Glutamatergic neuron (in vitro differentiated cells): ENCODE measurements at regions not wholly inside any gene's neighbourhood (a gene's known extent, or its start where the extent isn't known, plus 50 kb on each side); places are given as distances from the start of the nearest gene placed in this dataset.
A peak's percentile ranks its signal among the peaks of the same experiment; 100 is the strongest.

ENCODE experiments used
- DNase-seq: peaks from one replicate; pipeline ENCODE4 v3.0.0; 2022
- H3K27ac Mint-ChIP-seq: one replicate; pipeline ENCODE4 v1.8.0; 2020; ENCODE audit warnings: mild to moderate bottlenecking, mixed read lengths, inconsistent platforms; ENCODE audit not compliant: unreplicated experiment
- H3K27me3 Mint-ChIP-seq: one replicate; pipeline ENCODE4 v1.8.0; 2020; ENCODE audit warnings: mild to moderate bottlenecking, moderate library complexity, mixed read lengths, inconsistent platforms; ENCODE audit not compliant: unreplicated experiment
- H3K36me3 Mint-ChIP-seq: one replicate; pipeline ENCODE4 v1.8.0; 2020; ENCODE audit warnings: mild to moderate bottlenecking, mixed read lengths, inconsistent platforms; ENCODE audit not compliant: unreplicated experiment
- H3K4me1 Mint-ChIP-seq: one replicate; pipeline ENCODE4 v1.8.0; 2020; ENCODE audit warnings: mild to moderate bottlenecking, low read depth, mixed read lengths, inconsistent platforms; ENCODE audit not compliant: unreplicated experiment
- H3K4me3 Mint-ChIP-seq: one replicate; pipeline ENCODE4 v1.8.0; 2020; ENCODE audit warnings: mild to moderate bottlenecking, mixed read lengths, inconsistent platforms; ENCODE audit not compliant: unreplicated experiment
- H3K9me3 Mint-ChIP-seq: one replicate; pipeline ENCODE4 v1.8.0; 2020; ENCODE audit warnings: mild to moderate bottlenecking, moderate library complexity, mixed read lengths, inconsistent platforms; ENCODE audit not compliant: unreplicated experiment
- CTCF ChIP-seq: fragments of 200-600 bp; sonication (generic); IDR thresholded peaks from one replicate; pipeline ENCODE4 v1.5.0; 2021; ENCODE audit not compliant: partially characterized antibody, unreplicated experiment

DNA sequence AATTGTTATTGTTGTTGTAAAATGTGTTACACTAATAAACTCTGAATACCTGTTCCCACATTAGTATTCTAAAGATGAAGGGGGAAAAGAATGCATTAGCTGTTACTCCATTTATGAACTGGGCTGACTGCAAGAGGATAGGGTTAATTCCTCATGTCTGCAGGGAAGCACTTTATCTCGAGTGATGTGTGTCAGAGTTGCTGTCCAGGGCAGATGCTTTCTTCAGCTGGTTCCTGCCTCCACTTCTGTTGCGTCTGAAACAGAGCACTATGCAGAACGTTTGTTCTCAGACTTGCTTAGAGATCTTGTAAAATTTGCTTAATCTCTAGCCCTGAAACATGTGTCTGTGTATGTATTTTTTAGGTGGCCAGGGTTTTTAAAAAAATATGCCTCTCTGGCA lies 318.8 kb downstream of the SPRY2 start:
- Mint-ChIP-seq H3K4me3 (no peak overlapping the region), H3K9me3 (no peaks in the 10 kb centered on the region), H3K4me1 (peaks cover 10% of the 10 kb centered on the region), H3K36me3 (no peaks in the 10 kb centered on the region), H3K27me3 (no peaks in the 10 kb centered on the region), H3K27ac (peak overlapping the region; percentile 43)
- no peak for DNase-seq
- no peak for TF ChIP-seq CTCF

GRCh38 chr13:80012251-80012650 lies 328.7 kb downstream of the SPRY2 start:
- H3K36me3 Mint-ChIP-seq, result no peaks in the 10 kb centered on the region
- no peaks in the 10 kb centered on the region for H3K27me3 Mint-ChIP-seq
- no peak overlapping the region for H3K4me3 Mint-ChIP-seq
- TF ChIP-seq CTCF, result no peak
- no peak for DNase-seq
- no peaks in the 10 kb centered on the region for H3K4me1 Mint-ChIP-seq
- H3K9me3 Mint-ChIP-seq, result no peaks in the 10 kb centered on the region
- no peak overlapping the region for H3K27ac Mint-ChIP-seq

- TF ChIP-seq CTCF, result no peak
- Mint-ChIP-seq H3K4me1 (no peaks in the 10 kb centered on the region), H3K27me3 (no peaks in the 10 kb centered on the region), H3K27ac (no peak overlapping the region), H3K9me3 (no peaks in the 10 kb centered on the region), H3K36me3 (no peaks in the 10 kb centered on the region), H3K4me3 (no peak overlapping the region)
- no peak for DNase-seq
These were observed 329.3 kb downstream of the SPRY2 start for GRCh38 chr13:80011448-80012212.

- Mint-ChIP-seq H3K27ac (no peak overlapping the region), H3K27me3 (no peaks in the 10 kb centered on the region), H3K4me1 (no peaks in the 10 kb centered on the region), H3K4me3 (no peak overlapping the region), H3K36me3 (no peaks in the 10 kb centered on the region), H3K9me3 (no peaks in the 10 kb centered on the region)
- DNase-seq, result no peak
- TF ChIP-seq CTCF, result no peak
These were observed 330.1 kb downstream of the SPRY2 start for GRCh38 chr13:80010846-80011245.

DNA sequence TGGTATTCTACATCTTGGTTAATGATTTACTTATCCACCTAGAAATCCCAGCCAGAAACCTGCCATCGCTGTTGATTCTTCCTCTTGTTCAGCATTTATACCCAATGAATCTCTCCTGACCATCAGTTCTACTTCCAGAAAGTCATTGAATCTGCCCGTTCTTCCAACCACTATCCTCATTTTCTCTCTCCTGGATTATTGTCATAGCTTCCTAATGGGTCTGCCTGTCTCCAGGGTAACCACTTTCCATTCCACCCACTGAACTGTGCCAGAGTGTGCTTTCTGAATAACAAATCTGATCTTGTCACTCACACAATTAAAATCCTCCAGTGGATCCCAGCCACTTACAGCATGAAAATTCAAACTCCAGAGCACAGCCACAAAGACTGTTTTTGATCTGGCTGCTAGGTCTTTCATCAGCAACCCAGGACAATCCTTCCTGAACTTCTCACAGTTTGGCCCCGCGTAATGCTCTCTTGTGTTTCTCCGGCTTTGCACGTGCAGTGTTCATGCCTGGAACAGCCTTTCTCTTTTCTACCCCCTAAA lies 330.6 kb downstream of the SPRY2 start:
- Mint-ChIP-seq H3K9me3 (no peaks in the 10 kb centered on the region), H3K27ac (no peak overlapping the region), H3K4me1 (no peaks in the 10 kb centered on the region), H3K36me3 (no peaks in the 10 kb centered on the region), H3K27me3 (no peaks in the 10 kb centered on the region), H3K4me3 (no peak overlapping the region)
- DNase-seq, result no peak
- no peak for TF ChIP-seq CTCF
